CD4-positive, alpha-beta T cell treated with Interferon alpha-2 for 1 hour (primary cell): ENCODE measurements at regions not wholly inside any gene's neighbourhood (a gene's known extent, or its start where the extent isn't known, plus 50 kb on each side); places are given as distances from the start of the nearest gene placed in this dataset.
"Not testable (repeated sequence)": the region's sequence is repeated elsewhere in the genome, so short reads cannot be mapped to it uniquely, and the experiment has no call there.

Experiments
- DNase-seq, 2 donors: peaks; one replicate each; pipeline ENCODE4 v3.0.0-alpha.2; 2020 to 2022

DNA sequence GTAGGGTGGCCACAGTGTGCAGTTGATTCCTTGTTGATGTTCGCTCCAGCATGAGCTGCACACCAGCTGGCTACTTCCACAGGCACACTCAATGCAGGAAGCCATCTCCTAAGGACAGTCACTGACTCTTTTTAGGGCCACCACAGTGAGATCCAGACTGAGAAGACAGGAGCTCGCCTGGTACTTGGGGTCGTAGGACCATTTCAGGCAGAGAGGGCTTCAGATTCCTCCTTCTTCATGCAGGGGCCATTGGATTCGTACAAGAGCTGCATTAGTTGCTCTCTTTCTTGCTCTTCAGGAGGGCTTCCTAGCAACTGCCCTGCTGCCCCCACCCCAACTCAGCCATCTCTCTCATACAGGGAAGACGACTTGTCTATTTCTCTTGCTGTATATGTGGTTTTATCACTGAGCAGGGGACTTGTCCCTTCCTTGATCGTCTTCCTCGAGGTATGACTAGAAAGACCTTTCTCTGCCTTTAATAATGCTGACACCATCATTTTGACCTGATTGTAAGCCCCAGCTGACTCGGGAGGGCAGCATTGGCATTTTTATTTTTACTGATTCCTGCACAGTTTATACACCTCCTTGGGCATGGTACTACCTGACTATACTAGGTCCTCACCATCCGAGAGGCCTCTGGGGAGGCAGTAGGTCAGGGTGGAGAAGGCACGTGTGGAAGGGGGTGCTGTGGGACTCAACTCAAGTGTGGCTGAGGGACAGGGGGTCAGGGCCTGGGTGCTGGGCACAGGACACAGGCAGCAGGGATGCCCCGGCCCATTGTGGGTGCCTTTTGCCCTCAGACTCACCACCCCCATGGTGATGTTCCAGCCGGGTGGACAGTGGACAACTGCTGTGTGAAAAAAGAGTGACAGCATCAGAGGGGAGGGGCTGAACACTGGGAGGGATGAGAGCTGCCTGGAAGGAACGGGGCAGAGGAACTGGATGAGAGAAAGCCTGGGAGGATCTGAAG is 136.7 kb upstream of the ZNF746 start:
- no peak for DNase-seq

DNA sequence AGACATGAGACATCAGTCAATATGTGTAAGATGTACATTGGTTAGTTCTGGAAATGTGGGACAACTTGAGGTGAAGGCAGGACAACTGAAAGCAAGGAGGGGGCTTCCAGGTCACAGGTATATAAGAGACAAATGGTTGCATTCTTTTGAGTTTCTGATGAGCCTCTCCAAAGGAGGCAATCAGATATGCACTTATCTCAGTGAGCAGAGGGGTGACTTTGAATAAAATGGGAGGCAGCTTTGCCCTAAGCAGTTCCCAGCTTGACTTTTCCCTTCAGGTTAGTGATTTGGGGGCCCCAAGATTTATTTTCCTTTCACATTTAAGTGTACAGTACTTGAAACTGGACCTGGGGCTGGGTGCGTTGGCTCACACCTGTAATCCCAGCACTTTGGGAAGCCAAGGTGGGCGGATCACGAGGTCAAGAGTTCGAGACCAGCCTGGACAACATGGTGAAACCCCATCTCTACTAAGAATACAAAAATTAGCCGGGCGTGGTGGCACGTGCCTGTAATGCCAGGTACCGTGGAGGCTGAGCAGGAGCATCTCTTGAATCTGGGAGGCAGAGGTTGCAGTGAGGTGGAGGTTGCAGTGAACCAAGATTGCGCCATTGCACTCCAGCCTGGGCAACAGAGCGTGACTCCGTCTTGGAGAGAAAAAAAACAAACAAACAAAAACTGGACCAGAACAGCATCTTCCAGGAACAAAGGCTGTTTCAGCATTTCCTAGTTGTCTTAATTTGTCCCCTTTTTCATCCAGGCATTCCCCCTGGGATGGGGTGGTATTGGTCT is 130.9 kb upstream of the ZNF746 start:
- not testable (repeated sequence) for DNase-seq

DNA sequence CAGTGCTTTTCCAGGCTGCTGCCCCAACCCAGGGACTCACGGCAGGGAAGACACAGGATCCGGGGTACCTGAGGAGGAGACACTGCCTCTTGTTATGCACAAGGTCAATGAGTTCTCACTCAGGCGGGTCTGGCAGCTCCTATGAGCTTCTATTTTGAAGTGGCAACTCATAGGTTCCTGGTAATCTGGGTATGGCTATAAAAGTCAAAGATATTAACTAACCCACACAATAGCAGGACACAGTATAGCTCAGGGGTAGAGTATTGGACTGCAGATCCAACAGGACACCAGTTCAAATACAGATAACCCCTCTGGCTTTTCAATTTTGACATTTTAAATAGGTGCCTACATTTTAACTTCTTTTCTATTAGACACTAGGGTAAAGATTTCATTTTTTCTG is 130.3 kb upstream of the ZNF746 start:
- no peak for DNase-seq

DNA sequence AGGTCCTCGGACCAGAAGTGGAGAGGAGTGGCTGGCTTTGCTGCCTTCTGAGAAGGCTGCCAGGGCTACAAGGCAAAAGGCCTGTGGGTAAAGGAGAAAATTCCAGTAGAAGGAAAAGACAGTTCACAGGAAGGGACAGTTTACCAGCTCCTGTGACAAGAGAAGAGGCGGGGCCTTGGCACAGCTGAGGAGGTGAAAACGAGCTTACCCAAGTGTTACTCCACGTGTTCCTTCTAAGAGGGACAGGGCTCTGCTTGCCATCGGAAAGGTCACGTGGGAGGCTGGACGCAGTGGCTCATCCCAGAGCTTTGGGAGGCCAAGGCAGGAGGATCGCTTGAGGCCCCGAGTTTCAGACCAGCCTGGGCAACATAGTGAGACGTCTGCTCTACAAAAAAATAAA is 129.4 kb upstream of the ZNF746 start:
- DNase-seq, result no peak

DNA sequence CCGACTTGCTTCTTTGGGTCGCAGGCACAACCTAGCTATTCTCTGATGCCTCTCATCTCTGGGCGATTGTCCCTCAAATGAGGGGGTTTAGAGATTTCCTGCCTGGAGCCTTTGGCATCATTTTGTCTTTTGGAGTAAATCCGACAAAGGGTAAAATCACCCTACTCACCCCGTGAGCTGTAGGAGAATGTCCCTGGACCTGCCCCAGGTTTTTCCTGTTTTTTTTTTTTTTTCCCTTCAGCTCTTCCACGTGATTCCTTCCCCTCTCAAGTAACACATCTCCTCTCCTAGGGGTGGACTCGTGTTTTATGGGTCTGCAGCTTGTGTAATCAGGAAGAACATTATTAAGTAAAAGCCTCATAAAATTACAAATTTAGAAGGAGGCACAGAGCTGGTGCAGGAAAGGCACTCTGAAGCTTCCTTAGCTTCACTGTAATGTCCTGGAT is 128.4 kb upstream of the ZNF746 start:
- DNase-seq, result no peak

DNA sequence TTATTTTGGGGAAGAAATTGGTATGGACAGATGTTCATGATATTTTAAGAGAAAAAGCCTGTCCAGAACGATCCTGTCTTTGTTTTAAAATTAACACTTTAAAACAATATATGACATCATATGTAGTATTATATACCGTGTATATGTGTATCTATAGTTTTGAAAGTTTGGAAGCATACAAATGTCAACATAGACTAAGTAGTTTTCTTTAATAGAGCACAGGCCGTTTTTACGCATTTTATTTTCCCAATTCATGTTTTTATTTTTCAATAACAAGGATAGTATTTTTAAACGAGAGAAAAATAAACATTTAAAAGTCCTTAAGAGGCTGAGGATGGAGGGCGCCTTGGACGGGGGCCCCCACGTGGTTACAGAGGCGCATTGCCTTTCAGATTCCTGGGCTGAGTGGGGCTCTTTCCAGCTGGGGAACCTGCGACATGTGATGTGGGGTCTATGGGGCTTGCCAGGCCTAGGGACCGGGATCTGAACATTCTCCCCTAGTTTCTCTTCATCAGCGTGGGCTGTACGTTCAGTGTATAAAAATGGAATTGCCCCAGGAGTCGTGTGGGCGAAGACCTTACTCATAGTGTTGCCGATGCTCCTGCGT is 127.8 kb upstream of the ZNF746 start:
- DNase-seq, result peak; percentile 50 to 63

DNA sequence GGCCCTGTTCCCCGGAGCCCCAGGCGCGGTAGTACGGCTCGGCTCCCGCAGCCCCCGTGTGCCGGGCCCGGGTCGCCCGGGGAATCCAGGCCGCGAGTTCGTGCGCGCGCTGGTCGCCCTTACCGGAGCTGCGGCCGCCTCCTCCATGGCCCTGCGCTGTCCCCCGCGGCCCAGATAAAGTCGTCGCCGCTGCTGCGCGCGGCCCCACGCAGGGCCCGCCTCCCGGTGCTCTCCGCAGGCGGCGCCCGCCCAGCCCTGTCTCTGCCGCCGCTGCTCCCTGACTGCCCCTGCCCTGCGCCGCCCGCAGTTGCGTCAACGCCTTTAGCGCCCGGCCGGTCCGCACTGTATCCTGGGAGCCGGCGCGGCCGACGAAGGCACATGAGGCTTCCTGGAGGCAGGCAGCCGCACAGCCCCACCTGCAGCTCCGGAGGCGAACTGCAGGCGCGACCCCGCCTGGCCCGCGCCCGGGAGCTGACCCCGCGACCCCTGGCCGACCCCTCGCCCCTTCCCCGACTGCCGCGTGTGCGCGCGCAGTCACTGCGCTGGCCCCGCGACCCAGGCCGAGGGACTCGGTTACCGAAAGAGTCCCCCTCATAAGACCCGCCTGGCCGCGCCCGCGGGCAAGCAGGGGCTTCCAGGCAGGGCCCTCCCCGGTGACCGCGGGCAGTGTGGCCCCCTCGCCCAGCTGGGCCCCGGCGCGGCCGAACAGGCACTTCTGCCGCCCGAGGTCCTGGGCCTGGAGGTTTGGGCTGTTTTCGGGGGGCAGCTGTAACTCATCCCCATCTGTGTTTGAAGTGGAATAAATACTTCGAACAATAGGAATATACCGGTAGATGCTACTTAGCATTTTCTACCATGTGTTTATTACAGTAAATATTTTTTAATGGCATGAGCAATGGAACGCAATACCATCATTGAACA is 127.1 kb upstream of the ZNF746 start:
- peak; percentile 93 to 94 for DNase-seq

DNA sequence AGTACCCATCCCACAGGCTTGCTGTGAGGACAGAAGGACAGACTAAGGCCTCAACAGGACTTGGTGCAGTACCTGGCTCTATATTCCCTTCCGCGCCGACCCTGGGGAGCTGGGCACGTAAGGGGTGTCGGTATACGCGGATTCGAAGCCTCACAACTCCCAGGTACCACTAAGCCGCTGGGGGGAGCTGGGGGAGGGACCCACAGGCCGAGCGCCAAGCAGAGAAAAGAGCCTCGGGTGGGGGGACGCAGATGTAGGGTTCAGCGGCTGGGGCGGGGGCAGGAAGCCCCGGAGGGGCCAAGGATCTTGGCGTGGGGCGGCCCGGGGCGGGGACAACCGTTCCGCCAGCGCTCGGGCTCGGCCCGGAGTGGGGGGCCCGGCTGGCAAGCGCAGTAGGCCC is 126.4 kb upstream of the ZNF746 start:
- DNase-seq, result peak; percentile 20 to 49

DNA sequence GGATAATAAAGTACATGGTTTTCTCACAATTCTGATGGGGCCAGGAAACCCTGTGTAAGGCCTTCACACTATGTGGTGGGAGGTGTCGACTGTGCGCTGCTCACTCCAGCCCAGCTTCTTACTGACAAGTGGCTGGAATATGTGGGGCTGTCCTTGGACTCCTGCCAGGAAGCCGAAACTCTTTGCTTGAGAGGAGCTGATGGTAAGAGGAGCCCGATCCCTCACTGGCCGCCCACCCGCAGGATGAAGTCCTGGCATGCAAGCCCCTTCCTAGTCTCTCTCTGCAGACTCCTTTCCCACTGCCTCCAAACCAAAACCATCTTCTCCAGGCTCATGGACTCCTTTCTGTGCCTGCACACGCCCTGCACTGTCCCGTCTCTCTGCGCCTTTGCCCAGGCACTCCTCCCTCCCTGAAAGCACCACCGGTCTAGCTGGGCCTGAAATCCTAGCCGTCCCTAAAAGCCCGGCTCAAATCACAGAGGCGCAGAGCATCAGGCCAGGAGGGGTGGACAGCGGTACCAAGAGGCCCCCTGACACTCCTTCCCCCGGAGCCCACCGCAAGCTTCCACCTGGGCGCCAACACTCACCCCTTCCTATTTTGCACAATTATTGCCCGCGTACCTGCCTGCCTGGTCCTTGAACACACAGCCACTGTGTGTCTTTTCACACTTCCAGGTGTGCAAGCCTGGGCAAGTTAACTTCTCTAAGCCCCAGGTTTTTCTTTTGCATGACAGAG is 125.8 kb upstream of the ZNF746 start:
- not testable (repeated sequence) for DNase-seq

DNA sequence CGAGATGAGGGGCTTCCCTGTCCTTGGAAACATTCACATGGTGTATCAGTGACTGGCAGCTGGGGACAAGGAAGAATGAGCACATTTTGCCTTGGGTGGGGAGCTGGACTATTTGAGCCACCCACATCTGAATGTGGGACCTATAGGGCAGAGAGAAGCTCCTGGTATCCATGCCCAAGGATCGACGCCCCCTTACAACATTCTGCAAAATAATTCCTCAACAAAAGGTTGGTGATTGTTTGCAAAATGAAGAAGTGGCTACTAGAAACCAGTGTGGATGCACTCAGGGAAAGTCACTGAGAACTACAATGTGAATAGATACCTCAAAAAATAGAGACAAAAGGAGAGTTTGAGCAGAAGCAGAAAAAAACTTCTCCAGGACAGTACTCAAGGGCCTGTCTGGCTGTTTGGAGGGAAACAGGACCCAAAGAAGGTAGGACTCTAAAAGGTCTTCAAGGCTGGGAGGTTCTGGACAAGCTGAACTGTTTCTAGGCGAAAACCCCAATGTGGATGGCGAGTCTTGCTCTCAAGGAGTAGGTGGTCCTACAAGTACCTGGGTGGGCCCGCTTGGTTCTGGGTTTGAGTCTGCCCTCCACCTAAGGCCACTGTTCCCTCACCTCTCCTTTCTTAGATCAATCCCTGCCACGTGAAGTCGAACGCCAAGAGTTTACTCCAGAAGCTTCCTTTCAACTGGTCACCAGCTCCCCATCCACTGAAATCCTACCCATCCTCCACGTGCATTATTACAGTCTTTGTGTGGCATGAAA is 125.0 kb upstream of the ZNF746 start:
- no peak for DNase-seq

DNA sequence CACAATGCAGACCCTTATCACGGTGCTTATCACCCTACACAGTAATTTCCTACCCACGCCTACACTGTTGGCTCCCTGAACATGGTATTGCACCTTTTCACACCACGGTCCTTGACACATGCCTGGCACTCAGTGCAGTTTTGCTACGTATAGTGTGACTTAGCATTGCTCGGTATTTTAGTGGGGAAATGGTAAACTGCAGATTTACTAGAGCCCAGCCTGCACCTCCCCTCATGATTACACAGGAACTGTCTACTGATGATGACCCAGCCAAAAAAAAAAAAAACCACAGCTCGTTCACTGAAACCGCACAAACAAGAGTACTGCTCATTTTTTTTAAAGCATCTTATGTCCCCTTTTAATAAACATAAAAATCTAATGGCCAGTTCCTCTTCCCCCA is 124.2 kb upstream of the ZNF746 start:
- peak; percentile 12 to 42 for DNase-seq

DNA sequence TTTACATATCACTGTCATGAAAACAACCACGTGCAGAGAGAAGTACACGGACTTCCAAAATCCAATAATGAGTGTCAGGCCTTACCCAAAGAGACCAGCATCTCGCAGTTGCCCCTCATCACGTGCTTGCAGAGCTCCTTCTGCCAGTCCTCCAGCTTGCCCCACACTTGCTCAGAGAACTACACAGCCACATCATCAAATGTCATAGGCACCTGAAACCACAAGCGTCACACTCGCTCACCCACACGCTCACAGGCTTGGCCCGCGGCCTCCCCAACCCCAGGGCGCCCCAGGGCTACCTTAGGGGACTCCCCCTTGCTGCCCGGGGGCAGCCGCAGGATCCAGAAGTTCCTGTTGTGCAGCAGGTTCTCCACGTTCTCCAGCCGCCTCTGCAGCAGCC is 123.4 kb upstream of the ZNF746 start:
- peak; percentile 30 to 38 for DNase-seq

DNA sequence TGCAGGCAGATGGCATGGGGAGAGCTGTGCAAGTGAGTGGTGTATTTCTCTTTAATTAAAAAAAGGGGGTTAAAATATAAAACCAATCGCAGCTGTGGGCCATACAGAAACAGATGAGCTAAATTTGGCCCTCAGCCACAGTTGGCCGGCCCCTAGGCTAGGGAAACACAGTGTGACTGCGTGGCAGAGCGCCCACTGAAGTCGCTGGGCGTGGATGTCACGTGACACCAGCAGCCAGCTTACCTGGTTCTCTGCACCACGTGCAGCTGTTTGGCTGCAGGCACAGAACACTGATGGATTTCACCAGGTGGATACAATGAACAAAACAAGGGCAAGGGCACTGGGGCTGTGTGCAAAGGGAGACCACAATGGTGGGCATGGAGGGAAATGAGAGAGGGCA is 119.3 kb upstream of the ZNF746 start:
- DNase-seq, result no peak

DNA sequence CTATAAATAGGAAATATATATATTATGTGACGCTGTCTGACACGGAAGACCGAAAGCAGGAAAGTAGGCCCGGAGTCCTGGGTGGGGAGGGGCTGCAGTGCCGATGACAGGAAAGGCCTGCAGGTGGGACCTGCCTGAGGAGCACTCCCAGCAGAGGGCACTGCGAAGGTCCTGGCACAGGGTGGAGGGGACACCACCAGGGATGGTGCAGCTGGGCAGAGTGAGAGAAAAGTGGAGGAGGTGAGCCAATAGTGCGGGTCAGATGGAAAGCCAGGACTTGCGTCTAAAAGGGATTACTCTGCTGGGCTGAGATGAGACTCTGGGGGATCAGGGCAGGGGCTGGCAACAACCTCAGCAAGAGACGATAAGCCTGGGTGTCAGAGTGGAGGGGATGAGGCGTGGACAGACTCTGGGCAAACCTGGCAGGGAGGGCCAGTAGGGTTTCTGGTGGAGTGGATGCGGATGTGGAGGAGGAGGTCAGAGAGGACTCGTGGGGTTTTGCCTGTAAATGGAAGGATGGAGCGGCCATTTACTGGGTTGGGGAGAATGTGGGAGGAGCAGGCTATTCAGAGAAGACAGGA is 118.2 kb upstream of the ZNF746 start:
- no peak for DNase-seq

DNA sequence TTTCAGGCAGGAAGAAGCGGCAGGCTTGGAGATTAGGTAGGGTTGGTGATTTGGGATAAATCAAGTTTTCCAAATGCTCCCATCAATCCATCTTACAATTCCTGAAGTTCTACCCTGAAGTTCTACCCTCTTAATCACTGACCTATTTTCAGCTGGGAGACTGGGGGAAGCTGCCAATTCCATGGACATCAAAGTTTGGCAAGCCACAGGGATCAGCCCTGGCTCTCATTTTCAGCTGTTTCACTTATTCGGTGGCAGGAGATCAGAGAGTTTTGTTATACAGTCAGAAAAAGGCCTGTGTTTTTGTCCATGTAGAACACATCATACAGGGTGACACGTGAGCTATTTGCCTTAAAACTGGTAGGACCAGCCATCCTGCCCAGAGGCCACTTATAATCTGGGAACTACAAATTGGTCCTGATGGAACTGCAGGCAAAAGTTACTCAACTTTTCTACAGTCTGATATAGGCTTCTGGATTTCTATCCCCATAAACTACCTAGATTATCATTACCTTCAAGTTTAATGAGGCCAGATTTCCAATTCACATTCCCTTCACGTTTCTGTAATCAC is 112.9 kb upstream of the ZNF746 start:
- no peak for DNase-seq

DNA sequence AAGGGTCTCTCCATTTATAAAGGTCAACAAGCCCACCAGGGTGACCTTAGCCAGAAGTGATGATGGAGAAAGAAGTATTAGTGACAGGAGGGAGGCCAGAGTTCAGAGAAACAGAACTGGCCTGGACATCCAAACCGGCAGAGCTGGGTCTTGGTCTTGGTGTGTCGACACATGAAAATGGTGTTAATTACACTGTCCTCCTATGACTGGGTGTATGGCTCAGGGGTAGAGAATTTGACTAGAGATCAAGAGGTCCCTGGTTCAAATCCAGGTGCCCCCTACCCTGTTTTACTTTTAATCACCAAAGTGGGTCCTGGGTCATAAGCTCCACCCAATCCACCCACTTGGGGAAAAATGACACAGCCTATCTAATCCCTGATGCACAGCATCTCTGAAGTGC is 110.6 kb upstream of the ZNF746 start:
- no peak for DNase-seq

DNA sequence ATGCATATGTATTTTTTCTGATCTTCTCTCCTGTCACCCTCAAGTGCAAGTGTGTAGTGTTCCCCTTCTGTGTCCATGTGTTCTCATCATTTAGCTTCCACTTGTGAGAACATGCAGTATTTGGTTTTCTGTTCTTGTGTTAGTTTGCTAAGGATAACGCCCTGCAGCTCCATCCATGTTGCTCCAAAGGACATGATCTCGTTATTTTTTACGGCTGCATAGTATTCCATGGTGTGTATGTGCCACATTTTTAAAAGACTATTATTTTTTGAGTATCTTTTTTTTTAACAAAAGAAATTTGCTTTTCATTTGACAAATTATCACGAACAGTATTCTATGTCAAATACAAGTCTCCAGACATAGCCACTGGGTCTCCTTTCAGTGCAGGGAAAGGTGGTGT is 110.1 kb upstream of the ZNF746 start:
- no peak for DNase-seq

DNA sequence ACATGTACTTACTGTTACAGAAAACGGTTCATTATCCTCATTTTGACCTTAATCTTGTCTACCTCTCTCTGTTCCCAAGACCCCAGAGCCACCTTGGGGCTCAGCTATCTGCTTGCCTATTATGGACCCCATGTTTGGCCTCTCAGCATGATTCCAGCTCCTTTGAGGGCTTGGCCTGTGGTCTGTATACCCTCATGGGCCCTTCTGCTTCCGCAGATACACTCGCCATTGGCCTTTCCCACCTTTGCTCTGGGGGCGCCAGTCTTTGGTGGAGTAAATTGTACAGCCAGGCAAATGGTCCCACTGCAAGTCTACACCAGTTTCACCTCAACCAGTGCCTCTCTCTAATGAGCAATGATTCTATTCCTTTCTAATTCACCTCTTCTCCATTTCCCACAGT is 109.2 kb upstream of the ZNF746 start:
- no peak for DNase-seq

DNA sequence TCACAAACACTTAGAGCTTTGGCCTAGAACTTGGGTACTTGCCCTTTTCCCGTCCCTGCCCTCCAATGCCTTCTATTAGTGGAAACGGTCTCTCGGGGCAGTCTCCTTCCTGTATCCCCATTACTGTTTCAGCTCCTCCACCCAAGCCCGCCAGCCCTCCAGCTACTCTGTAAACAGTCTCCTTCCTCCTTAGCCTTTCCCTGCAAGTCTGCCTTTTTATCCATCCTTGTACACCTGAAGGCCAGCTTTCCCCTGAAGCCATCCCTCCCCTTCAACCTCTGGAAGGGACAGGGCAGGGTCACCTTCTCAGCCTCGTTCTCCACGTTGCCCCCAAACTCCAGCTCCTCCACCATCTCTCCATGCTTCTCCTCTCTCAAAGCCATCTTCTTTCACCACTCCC is 108.1 kb upstream of the ZNF746 start:
- DNase-seq, result no peak

DNA sequence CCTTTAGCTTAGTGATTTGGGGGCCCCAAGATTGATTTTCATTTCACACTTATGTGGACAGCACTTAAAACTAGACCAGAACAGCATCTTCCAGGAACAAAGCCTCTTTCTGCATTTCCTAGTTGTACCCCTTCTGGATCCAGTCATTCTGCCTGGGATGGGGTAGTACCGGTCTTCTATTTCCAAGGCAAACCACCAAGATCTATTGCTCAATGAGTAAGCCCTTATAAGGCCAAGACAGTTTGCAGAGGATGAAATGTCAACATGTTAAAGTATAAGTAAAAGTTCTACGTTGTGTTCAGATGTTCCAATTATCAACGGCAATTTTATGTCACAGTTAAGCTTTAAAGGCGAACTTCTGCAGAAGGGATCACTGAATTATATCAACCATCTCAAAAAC is 106.9 kb upstream of the ZNF746 start:
- DNase-seq, result no peak
